GM12874 (cell line): ENCODE measurements at regions not wholly inside any gene's neighbourhood (a gene's known extent, or its start where the extent isn't known, plus 50 kb on each side); places are given as distances from the start of the nearest gene placed in this dataset.

Experiments used
- TF ChIP-seq, protein P1 (sequence below): IDR thresholded peaks from 2 replicates; pipeline ENCODE4 v1.5.1; 2011; ENCODE audit warnings: low read depth, mild to moderate bottlenecking, control low read depth, low read length, moderate library complexity; ENCODE audit not compliant: insufficient read depth

DNA sequence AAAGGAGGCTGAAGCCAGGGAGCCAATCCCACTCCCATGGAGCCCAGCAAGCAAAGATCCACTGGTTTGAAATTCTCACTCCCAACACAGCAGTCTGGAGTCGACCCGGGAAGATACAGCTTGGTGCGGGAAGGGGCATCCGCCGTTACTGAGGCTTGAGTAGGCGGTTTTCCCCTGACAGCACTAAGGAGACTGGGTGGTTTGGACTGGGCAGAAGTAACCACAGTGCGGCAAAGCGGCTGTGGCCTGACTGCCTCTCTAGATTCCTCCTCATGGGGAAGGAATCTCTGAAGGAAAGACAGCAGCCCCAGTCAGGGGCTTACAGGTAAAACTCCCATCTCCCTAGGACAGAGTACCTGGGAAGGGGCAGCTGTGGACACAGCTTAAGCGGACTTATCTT lies 261.6 kb upstream of the KYNU start:
- TF ChIP-seq, protein P1, sequence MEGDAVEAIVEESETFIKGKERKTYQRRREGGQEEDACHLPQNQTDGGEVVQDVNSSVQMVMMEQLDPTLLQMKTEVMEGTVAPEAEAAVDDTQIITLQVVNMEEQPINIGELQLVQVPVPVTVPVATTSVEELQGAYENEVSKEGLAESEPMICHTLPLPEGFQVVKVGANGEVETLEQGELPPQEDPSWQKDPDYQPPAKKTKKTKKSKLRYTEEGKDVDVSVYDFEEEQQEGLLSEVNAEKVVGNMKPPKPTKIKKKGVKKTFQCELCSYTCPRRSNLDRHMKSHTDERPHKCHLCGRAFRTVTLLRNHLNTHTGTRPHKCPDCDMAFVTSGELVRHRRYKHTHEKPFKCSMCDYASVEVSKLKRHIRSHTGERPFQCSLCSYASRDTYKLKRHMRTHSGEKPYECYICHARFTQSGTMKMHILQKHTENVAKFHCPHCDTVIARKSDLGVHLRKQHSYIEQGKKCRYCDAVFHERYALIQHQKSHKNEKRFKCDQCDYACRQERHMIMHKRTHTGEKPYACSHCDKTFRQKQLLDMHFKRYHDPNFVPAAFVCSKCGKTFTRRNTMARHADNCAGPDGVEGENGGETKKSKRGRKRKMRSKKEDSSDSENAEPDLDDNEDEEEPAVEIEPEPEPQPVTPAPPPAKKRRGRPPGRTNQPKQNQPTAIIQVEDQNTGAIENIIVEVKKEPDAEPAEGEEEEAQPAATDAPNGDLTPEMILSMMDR, result no peak

DNA sequence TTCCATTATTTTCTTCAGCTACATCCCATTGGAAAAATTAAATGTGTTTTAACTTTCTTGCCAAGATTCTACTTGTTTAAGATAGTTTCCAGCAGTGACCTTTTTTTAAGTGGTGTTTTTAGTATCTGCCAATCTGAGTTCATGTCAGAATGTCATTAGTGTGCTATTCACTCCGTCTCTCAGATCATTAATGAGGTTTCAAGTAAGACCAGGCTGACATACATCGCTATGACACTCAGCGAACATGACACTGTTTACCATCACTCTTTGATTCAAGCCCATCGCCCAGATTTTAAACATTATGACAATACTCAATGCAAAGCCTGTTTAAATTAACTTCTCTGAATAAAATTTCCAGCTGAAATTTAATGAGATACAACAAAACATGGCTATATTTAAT lies 272.0 kb upstream of the KYNU start:
- TF ChIP-seq, protein P1, result no peak

DNA sequence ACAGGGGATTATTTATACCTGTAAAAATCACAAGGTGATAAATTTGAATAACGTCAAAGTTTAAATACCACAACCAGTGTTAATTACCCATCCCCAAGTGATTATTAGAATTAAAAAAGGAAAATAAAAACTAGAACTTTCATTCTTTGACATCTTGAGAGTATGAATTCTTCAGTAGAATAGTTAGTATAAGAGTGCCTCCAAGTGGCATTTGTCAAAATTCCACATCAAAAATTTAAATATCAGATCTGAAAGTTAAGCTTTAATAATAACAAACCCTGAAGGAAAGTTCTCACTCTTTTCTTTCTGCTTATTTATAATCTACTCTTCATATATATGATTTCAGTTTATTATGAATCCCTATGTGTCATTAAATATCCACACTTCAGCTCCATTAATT lies 273.7 kb upstream of the KYNU start:
- TF ChIP-seq, protein P1, result no peak

DNA sequence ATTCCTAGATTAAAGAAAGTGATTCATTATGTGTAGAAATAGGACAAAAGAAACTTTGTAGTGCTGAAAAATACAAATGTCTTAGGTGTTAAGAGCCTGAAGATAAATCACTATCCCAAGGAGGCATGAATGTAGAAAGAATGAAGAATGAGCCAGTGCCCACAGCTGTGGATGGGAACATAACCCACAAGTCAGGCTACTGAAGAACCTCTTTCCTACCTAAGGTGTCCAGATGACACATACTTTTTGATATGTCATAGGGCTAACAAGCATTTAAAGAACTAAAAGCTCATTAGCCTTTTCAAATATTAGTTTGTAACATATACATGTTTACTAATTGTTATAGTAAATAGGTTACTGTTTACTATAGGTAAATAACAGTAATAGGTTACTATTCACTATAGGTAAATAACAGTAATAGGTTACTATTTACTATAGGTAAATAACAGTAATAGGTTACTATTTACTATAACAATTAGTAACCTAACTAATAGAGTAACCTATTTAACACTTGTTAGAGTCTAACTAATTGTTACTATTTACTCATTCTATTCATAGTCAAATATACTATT lies 275.0 kb upstream of the KYNU start:
- TF ChIP-seq, protein P1, result no peak

DNA sequence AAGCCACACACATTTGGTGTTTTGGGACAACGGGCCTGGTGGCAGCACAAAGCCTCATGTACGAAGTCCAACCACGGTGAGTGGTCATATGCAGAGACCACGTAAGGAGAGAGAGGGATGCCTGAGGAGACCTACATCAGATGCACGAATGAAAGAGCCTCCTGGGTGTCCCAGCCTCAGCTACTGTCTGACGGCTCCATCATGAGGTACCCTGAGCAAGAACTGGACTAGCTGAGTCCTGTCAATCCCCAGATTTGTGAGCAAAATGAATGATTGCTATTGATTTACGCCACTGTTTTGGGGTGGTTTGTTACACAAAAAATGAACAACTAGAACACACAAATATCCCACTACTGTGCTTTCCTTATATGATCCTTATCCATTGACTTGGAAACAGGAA lies 275.7 kb upstream of the KYNU start:
- TF ChIP-seq, protein P1, result no peak

DNA sequence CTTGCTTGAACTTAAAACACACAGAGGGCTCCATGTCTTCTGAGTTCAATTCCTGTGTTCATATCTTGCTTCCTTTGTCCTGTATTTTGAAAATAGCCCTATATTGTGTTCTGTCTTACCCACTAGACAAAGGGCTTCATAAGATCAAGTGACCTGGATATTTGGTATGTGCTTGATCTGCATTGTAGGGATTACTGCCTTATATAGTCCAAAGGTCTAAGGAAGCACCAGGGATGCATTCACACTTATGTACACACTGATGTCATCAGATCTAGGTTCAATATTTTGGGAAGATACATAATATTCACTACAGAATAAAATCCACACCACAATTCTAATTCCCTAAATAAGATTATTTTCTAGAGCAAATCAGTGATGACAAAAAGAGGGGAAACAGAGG lies 278.0 kb upstream of the KYNU start:
- TF ChIP-seq, protein P1, result no peak

DNA sequence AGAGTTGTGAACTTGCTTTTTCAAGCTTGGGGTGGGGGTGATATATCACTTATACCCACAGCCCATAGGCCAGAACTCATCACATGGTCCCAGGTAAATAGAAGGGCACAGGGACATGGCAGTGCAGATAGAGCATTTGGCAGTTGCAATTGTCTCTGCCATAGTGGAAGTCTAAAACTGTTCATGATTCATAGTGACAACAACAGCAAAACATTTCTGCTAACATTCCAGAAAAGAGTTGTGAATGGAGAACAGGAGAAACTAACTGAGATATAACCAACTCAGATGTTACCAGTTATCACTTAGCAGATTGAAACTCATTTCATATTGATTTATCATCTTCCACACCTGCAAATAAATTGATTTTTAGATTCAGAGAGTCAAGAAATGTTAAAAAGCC lies 278.6 kb upstream of the KYNU start:
- TF ChIP-seq, protein P1, result no peak
